Stimulated activated memory B cell treated with anti-CD40 and anti-IgM and Interleukin-4, amounts not matched to agents 10 μg/mL and 1 μg/mL and 100 μg/mL, for 72 hours (primary cell): ENCODE measurements at regions not wholly inside any gene's neighbourhood (a gene's known extent, or its start where the extent isn't known, plus 50 kb on each side); places are given as distances from the start of the nearest gene placed in this dataset.
"Not testable (repeated sequence)": the region's sequence is repeated elsewhere in the genome, so short reads cannot be mapped to it uniquely, and the experiment has no call there.

ENCODE experiments used
- ATAC-seq: fragments of 150-1000 bp; cut with Tn5 transposase; 2 replicates; pipeline ENCODE4 v1.10.0; 2021
- H3K27ac Mint-ChIP-seq: one replicate; pipeline ENCODE4 v1.8.0; 2022; ENCODE audit warnings: mild to moderate bottlenecking, mixed read lengths
- H3K27me3 Mint-ChIP-seq: one replicate; pipeline ENCODE4 v1.8.0; 2022; ENCODE audit warnings: mixed read lengths
- H3K36me3 Mint-ChIP-seq: one replicate; pipeline ENCODE4 v1.8.0; 2022; ENCODE audit warnings: mixed read lengths
- H3K4me1 Mint-ChIP-seq: one replicate; pipeline ENCODE4 v1.8.0; 2022; ENCODE audit warnings: mixed read lengths
- H3K4me3 Mint-ChIP-seq: one replicate; pipeline ENCODE4 v1.8.0; 2022; ENCODE audit warnings: mild to moderate bottlenecking, moderate library complexity, mixed read lengths
- H3K9me3 Mint-ChIP-seq: one replicate; pipeline ENCODE4 v1.8.0; 2022; ENCODE audit warnings: mixed read lengths

GRCh38 chr18:77397056-77397455, 147.4 kb downstream of the GALR1 start:
- no peaks in the 10 kb centered on the region for H3K4me1 Mint-ChIP-seq
- no peak overlapping the region for H3K4me3 Mint-ChIP-seq
- peaks cover 2% of the 10 kb centered on the region for H3K9me3 Mint-ChIP-seq
- H3K36me3 Mint-ChIP-seq = no peaks in the 10 kb centered on the region
- ATAC-seq = no peak
- H3K27me3 Mint-ChIP-seq = peaks cover 7% of the 10 kb centered on the region
- H3K27ac Mint-ChIP-seq = no peak overlapping the region

- no peak for ATAC-seq
- H3K9me3 Mint-ChIP-seq = no peaks in the 10 kb centered on the region
- no peak overlapping the region for H3K27ac Mint-ChIP-seq
- H3K4me3 Mint-ChIP-seq = no peak overlapping the region
- H3K27me3 Mint-ChIP-seq = peaks cover 1% of the 10 kb centered on the region
- H3K4me1 Mint-ChIP-seq = no peaks in the 10 kb centered on the region
- no peaks in the 10 kb centered on the region for H3K36me3 Mint-ChIP-seq
Measured at GRCh38 chr18:77397617-77398016, 148.0 kb downstream of the GALR1 start.

GRCh38 chr18:77400561-77400960, 150.9 kb downstream of the GALR1 start:
- no peaks in the 10 kb centered on the region for H3K9me3 Mint-ChIP-seq
- no peaks in the 10 kb centered on the region for H3K4me1 Mint-ChIP-seq
- H3K4me3 Mint-ChIP-seq = no peak overlapping the region
- ATAC-seq = no peak
- H3K36me3 Mint-ChIP-seq = no peaks in the 10 kb centered on the region
- no peak overlapping the region for H3K27ac Mint-ChIP-seq
- no peaks in the 10 kb centered on the region for H3K27me3 Mint-ChIP-seq

- no peaks in the 10 kb centered on the region for H3K9me3 Mint-ChIP-seq
- H3K27me3 Mint-ChIP-seq = no peaks in the 10 kb centered on the region
- ATAC-seq = no peak
- no peaks in the 10 kb centered on the region for H3K4me1 Mint-ChIP-seq
- no peak overlapping the region for H3K27ac Mint-ChIP-seq
- no peak overlapping the region for H3K4me3 Mint-ChIP-seq
- no peaks in the 10 kb centered on the region for H3K36me3 Mint-ChIP-seq
Measured at GRCh38 chr18:77401173-77401572, 151.5 kb downstream of the GALR1 start.

- H3K27me3 Mint-ChIP-seq = no peaks in the 10 kb centered on the region
- no peak overlapping the region for H3K27ac Mint-ChIP-seq
- no peaks in the 10 kb centered on the region for H3K9me3 Mint-ChIP-seq
- no peak overlapping the region for H3K4me3 Mint-ChIP-seq
- no peaks in the 10 kb centered on the region for H3K4me1 Mint-ChIP-seq
- no peaks in the 10 kb centered on the region for H3K36me3 Mint-ChIP-seq
- no peak for ATAC-seq
Measured at GRCh38 chr18:77403969-77404535, 154.4 kb downstream of the GALR1 start.

- Mint-ChIP-seq H3K4me3 (no peak overlapping the region), H3K36me3 (no peaks in the 10 kb centered on the region), H3K27me3 (no peaks in the 10 kb centered on the region), H3K9me3 (no peaks in the 10 kb centered on the region), H3K27ac (no peak overlapping the region), H3K4me1 (no peaks in the 10 kb centered on the region)
- ATAC-seq = no peak
Measured at GRCh38 chr18:77405096-77405495, 155.4 kb downstream of the GALR1 start.

- ATAC-seq = no peak
- Mint-ChIP-seq H3K27ac (no peak overlapping the region), H3K36me3 (no peaks in the 10 kb centered on the region)
Measured at GRCh38 chr18:77407733-77408132, 158.1 kb downstream of the GALR1 start.

GRCh38 chr18:77421546-77421945, 171.9 kb downstream of the GALR1 start:
- H3K4me3 Mint-ChIP-seq, H3K36me3 Mint-ChIP-seq, ATAC-seq, H3K27me3 Mint-ChIP-seq, H3K4me1 Mint-ChIP-seq, H3K27ac Mint-ChIP-seq, H3K9me3 Mint-ChIP-seq: not testable (repeated sequence)

More at GRCh38 chr18:77407733-77408132, 158.1 kb downstream of the GALR1 start:
- Mint-ChIP-seq H3K4me1 (no peaks in the 10 kb centered on the region), H3K27me3 (no peaks in the 10 kb centered on the region), H3K4me3 (no peak overlapping the region), H3K9me3 (no peaks in the 10 kb centered on the region)

- Mint-ChIP-seq H3K27me3 (peaks cover 14% of the 10 kb centered on the region), H3K36me3 (no peaks in the 10 kb centered on the region), H3K4me1 (no peaks in the 10 kb centered on the region), H3K9me3 (peaks cover 3% of the 10 kb centered on the region), H3K4me3 (no peak overlapping the region), H3K27ac (no peak overlapping the region)
- no peak for ATAC-seq
Measured at GRCh38 chr18:77422974-77423867, 173.6 kb downstream of the GALR1 start.

GRCh38 chr18:77433076-77433475, 183.4 kb downstream of the GALR1 start:
- Mint-ChIP-seq H3K36me3 (no peaks in the 10 kb centered on the region), H3K27ac (no peak overlapping the region), H3K4me3 (no peak overlapping the region), H3K4me1 (no peaks in the 10 kb centered on the region), H3K9me3 (no peaks in the 10 kb centered on the region), H3K27me3 (peaks cover 28% of the 10 kb centered on the region)
- no peak for ATAC-seq

GRCh38 chr18:77439888-77440287, 190.2 kb downstream of the GALR1 start:
- no peaks in the 10 kb centered on the region for H3K9me3 Mint-ChIP-seq
- H3K27ac Mint-ChIP-seq = no peak overlapping the region
- H3K4me1 Mint-ChIP-seq = no peaks in the 10 kb centered on the region
- ATAC-seq = no peak
- no peaks in the 10 kb centered on the region for H3K36me3 Mint-ChIP-seq
- H3K4me3 Mint-ChIP-seq = no peak overlapping the region
- H3K27me3 Mint-ChIP-seq = peaks cover 25% of the 10 kb centered on the region

GRCh38 chr18:77442393-77442792, 192.7 kb downstream of the GALR1 start:
- H3K4me3 Mint-ChIP-seq = no peak overlapping the region
- H3K4me1 Mint-ChIP-seq = no peaks in the 10 kb centered on the region
- peaks cover 25% of the 10 kb centered on the region for H3K27me3 Mint-ChIP-seq
- H3K36me3 Mint-ChIP-seq = no peaks in the 10 kb centered on the region
- no peak for ATAC-seq
- no peak overlapping the region for H3K27ac Mint-ChIP-seq
- H3K9me3 Mint-ChIP-seq = no peaks in the 10 kb centered on the region

- Mint-ChIP-seq H3K27me3 (peaks cover 25% of the 10 kb centered on the region), H3K27ac (no peak overlapping the region), H3K4me3 (no peak overlapping the region), H3K36me3 (no peaks in the 10 kb centered on the region), H3K9me3 (no peaks in the 10 kb centered on the region), H3K4me1 (no peaks in the 10 kb centered on the region)
- no peak for ATAC-seq
Measured at GRCh38 chr18:77444385-77444784, 194.7 kb downstream of the GALR1 start.

- Mint-ChIP-seq H3K27me3 (peaks cover 13% of the 10 kb centered on the region), H3K36me3 (no peaks in the 10 kb centered on the region), H3K27ac (no peak overlapping the region), H3K4me3 (no peak overlapping the region), H3K4me1 (no peaks in the 10 kb centered on the region), H3K9me3 (no peaks in the 10 kb centered on the region)
- ATAC-seq = no peak
Measured at GRCh38 chr18:77448046-77448445, 198.4 kb downstream of the GALR1 start.

GRCh38 chr18:77455004-77455403, 205.4 kb downstream of the GALR1 start:
- Mint-ChIP-seq H3K9me3 (peaks cover 3% of the 10 kb centered on the region), H3K4me3 (no peak overlapping the region)

GRCh38 chr18:77457681-77458080, 208.0 kb downstream of the GALR1 start:
- no peak for ATAC-seq
- Mint-ChIP-seq H3K27me3 (peaks cover 4% of the 10 kb centered on the region), H3K36me3 (no peaks in the 10 kb centered on the region), H3K4me3 (no peak overlapping the region), H3K4me1 (no peaks in the 10 kb centered on the region), H3K27ac (no peak overlapping the region), H3K9me3 (peaks cover 3% of the 10 kb centered on the region)

More at GRCh38 chr18:77455004-77455403, 205.4 kb downstream of the GALR1 start:
- no peak for ATAC-seq
- Mint-ChIP-seq H3K27me3 (no peaks in the 10 kb centered on the region), H3K36me3 (no peaks in the 10 kb centered on the region), H3K27ac (no peak overlapping the region), H3K4me1 (no peaks in the 10 kb centered on the region)
